ENCODE measurements at regions not wholly inside any gene's neighbourhood (a gene's known extent, or its start where the extent isn't known, plus 50 kb on each side); places are given as distances from the start of the nearest gene placed in this dataset.

- TF ChIP-seq CTCF (IDR thresholded peaks at IDR 0.05; ENCODE audit: insufficient read depth, low read length, poor library complexity, severe bottlenecking) (no peak), EZH2phosphoT487 (conservative IDR thresholded peaks at IDR 0.05; ENCODE audit: low read length) (no peak)
These were observed 111.7 kb upstream of the TNP1 start for GRCh38 chr2:216971593-216971992.

Measured in SU-DHL-6 (cell line).